GM12892 (cell line): ENCODE measurements at regions not wholly inside any gene's neighbourhood (a gene's known extent, or its start where the extent isn't known, plus 50 kb on each side); places are given as distances from the start of the nearest gene placed in this dataset.

ENCODE experiments used
- POLR2A ChIP-seq: IDR thresholded peaks from 2 replicates; pipeline ENCODE4 v1.6.1; 2011; ENCODE audit warnings: low read depth, low read length, control low read depth
- POLR2AphosphoS5 ChIP-seq: IDR thresholded peaks from 2 replicates; pipeline ENCODE4 v1.6.1; 2011; ENCODE audit warnings: low read depth, low read length, control low read depth
- TAF1 ChIP-seq: IDR thresholded peaks from 2 replicates; pipeline ENCODE4 v1.6.1; 2011; ENCODE audit warnings: low read depth, mild to moderate bottlenecking, control low read depth, low read length, borderline replicate concordance

DNA sequence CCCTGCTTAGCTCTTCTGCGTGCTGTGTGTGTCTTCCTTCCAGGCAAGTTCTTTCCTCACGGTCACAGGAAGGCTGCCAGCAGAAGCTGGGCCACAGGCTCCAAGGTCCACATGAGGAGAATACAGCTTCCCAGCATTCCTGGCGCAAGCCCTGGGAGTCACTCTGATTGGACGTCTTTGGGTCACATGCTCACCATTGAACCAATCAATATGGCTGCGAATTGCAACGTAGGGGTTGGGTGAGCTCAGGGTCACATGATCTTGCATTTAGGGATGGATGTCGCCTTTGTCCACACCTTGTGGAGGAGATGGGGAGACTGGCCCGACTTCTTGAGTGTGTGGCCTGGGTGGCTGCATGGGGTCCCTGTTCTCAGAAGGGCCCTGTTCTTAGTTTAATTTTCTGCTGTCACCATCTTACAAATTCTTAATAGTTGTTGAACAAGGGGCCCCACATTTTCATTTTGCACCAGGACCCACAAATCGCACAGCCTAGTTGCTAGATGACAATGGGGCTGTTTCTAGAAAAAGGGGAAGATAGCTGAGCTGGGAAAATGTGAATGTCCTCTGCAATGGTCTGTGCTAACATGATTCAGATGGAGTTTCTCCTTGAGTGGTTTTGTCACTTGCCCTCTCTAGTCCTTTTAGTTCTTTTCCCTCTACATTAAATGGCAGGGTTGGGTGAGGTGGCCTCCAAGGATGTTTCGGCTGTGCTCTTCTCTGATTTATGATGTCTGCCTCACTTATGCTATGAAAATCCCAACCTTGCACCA lies 149.6 kb downstream of the CDH26 start:
- TF ChIP-seq POLR2AphosphoS5, result no peak
- no peak for TF ChIP-seq TAF1
- no peak for TF ChIP-seq POLR2A
